CD4-positive, alpha-beta T cell treated with Interferon alpha-2 for 1 hour (primary cell): ENCODE measurements at regions not wholly inside any gene's neighbourhood (a gene's known extent, or its start where the extent isn't known, plus 50 kb on each side); places are given as distances from the start of the nearest gene placed in this dataset.
"Not testable (repeated sequence)": the region's sequence is repeated elsewhere in the genome, so short reads cannot be mapped to it uniquely, and the experiment has no call there.

Experiments
- DNase-seq, 2 donors: peaks; one replicate each; pipeline ENCODE4 v3.0.0-alpha.2; 2020 to 2022

DNA sequence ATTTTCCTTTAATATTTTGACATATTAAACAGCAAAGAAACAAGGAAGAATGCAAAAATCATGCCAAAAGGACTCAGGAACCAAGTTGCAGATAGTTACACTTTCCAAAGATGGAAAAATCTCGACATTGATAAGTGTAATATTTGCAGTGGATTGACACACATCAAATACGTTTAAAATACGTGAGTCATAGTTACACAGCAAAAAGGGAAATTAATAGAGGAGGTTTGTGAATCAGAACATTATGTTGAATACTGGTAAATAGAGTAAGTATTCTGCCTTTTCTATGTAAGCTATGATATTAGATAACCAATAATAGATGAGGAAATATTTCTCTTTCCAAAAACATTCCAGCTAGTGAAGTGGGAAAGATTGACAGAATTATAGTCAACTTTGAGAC lies 1761.3 kb upstream of the IGFBP7 start:
- no peak for DNase-seq

DNA sequence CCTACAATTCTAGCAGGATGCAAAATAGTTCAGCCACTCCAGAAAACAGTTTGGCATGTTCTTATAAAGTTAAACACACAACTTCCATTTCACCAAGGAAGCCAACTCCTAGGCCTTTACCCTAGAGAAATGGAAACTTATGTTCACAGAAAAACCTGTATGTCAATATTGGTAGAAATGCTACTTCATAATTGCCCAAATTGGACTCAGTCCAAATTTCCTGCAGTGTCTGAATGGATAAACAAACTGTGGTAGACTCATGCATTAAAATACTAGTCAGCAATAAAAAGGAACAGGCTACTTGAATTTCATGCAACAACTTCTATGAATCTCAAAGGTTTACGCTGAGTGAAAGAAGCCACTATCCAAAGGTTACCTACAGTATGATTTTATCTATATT lies 1738.8 kb upstream of the IGFBP7 start:
- DNase-seq, result no peak

DNA sequence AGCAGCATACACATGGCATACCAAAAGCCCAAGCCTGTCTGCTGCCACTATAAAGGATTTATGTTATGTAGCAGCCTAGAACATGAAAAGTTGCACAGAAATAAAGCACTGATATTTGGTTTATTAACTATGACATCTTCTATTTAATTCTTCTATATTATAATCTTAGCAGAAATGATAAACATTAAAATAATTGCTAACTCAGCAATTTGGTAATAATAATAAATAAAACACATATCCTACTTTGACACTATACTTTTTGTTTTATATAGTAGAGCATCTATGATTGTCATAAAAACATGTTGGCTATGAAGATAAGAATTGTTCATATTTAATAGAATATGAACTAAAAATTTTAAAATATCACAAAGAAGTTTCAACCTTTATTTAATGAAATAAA lies 1733.3 kb upstream of the IGFBP7 start:
- DNase-seq, result no peak

DNA sequence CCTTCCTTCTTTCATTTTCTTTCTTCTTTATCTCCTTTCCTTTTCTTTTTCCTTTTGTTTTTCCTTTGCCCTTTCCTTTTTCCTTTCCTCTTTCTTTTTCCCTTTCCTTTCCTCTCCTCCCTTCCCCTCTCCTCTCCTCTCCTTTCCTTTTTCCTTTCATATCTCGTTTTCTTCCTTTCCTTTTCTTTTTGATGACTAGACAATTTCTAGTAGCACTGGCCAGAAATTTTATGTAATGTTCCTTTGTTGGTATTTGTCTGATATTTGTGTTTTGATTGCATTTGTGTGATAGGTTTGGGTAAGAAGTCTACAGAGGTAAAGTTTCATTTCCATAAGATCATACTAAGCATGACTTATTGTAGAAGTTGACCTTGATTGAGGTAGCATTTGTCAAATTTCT lies 1722.9 kb upstream of the IGFBP7 start:
- DNase-seq, result no peak

DNA sequence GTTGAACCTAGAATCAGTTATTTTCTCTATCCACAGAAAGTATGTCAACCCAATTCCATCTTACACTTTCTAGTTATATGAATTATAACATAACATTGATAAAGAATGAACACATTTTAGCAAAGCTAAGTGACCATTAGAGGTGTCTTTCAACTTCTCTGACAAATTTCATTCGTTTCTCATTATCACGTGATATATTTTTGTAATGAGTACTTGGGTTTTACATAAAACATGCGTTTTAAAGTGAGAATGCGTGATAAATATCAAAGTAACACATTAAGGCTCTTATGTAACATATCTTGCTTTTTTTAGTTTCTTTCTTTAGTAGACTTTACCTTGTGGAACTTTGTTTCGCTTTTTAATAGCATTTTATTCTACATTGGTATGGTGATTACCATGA lies 1715.1 kb upstream of the IGFBP7 start:
- no peak for DNase-seq

DNA sequence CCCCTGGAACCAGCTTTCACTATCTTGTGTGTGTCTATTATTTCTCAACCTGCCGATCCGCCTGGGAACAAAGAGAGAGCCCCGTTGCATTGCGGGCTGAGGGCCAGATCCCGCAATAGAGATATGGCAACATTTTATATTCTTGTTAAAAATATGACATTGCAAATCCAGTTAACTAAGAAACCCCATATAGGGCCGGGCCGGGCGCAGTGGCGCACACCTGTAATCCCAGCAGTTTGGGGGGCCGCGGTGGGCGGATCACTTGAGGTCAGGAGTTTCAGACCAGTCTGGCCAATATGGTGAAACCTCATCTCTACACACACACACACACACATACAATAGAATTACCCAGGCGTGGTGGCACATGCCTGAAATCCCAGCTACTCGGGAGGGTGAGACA lies 1708.4 kb upstream of the IGFBP7 start:
- DNase-seq, result not testable (repeated sequence)

DNA sequence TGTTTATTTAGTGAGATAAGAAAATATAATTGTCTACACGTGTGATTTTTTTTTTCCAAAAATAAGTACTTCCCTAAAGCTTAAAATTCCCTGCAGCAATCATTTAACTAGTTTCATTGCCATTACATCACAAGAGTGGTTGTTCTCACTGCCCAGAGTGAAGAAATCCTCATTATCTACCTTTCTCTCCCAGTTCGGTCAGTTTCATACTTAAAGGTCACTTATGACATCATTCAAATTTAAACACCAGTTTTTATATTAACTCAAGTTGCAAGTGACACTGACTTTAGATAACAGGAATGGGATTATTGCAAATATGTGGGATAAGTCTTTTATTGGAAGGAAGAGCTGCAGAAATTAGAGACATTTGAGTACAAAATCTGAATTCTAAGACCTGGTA lies 1699.8 kb upstream of the IGFBP7 start:
- no peak for DNase-seq

DNA sequence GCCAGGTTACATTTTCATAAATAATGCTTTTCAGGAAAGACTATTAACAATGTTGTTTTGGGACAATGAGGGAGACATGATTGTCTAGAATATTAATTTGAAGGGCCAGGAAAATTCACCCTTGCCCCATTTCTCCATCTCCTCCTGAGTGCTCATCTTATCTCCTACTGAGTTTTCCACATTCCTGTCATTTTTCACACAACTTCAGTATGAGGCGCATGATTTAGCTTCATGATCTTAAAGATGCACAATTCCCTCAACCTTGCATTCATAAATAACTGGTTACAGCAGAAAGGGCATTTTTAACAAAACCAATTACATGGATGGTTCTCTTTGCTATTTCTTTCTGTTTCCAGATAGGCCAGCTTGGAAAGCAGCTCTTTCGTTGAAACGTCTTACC lies 1699.2 kb upstream of the IGFBP7 start:
- no peak for DNase-seq

DNA sequence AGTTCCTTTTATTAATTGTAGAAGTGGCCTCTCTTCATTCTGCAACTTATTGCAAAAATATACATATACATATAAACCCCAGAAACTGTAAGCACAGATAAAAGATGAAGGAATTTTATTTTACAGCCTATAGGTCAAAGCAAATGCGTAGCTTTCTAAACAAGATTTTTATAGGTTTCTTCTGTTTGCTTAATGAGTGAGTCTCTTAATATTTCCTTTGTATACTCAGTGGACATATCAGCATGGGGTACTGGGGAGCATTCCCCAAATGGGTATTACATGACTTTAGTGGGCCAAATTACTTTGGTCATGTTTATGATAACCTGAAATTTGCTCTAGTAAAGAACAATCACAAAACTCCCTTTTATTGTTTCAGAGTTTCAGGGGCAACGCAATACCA lies 1698.6 kb upstream of the IGFBP7 start:
- no peak for DNase-seq

DNA sequence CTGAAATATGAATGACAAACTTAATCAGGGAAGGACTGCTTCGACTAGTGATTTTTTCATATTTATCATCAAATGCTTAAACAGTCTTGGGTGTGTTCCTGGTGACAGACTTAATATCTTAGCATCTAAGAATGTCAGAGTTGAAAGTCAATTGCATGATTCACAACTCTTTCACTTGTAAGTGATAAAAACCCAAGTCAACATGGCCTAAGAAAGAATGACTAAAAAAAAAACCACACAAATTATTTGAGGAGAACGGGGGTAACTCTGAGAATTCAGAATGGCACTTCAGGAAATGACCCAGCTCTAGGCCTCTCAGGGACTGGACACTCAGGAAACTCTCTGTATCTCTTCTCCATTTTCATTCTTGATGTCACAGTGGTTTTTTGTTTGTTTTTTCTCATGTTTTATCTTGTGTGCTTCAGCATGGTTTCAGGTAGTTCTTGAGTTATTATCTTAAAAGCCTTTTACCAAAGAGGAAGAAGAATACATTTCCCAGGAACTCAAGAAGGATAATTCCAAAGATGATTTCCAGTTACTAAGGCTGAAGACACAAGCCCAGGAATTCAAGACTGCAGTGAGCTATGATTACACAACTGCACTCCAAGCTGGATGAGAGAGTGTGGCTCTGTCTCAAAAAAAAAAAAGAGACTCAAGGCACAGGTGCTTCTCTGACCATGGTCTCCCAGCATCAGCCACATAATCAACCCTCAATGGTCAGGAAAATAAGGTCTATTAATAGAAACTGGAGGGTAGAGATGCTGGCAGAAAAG lies 1697.8 kb upstream of the IGFBP7 start:
- DNase-seq, result no peak

DNA sequence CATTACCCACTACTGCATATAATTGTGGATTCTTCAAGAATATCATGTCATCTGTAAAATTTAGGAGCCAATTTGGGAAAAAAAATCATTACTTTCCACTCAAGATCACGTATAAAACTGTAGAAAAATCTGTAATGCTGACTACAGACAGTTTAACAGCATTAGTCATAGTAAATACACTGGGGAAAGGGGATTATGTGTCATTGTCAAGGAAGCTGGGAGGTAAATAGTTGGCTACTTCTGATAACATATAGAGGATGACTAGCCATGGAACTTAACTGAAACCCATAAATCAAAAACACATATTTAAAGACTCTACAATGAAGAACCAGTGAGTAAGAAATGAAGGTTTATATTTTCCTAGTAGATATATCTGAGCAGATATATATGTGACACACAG lies 1666.4 kb upstream of the IGFBP7 start:
- no peak for DNase-seq

DNA sequence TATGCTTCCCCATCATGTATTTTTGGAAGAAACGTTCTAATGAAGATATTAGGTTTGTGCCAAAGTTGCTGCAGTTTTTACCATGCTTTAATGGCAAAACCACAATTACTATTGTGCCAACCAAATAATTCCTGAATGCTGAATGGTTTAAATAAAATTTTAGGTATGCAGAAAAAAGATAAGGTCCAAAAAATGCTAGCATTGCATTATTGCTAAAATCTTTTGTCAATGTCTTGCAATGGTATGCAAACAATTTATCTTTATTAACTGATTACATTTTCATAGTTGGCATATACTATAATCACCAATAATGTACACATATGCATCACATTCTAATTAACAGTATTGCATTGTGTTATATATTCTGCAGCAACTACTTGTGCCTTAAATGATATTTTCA lies 1657.4 kb upstream of the IGFBP7 start:
- no peak for DNase-seq

DNA sequence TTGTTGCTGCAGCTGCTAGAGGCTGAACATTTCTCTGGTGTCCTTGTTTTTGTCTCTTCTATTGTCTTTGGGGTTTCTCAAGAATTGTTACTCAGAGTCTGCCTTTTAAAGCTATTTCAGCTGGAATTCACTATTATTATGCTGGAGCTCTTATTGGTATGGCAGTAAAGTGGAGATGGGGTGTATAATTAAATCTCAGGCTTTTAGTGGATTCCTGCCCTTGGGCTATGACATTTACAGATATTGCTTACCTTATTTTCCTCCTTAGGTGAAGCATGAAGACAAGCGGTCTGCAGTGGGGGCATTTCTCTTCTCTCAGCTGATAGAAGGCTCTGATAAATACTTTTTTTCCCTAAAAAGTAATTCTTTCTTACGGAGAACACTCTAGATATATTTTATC lies 1656.6 kb upstream of the IGFBP7 start:
- DNase-seq, result no peak

DNA sequence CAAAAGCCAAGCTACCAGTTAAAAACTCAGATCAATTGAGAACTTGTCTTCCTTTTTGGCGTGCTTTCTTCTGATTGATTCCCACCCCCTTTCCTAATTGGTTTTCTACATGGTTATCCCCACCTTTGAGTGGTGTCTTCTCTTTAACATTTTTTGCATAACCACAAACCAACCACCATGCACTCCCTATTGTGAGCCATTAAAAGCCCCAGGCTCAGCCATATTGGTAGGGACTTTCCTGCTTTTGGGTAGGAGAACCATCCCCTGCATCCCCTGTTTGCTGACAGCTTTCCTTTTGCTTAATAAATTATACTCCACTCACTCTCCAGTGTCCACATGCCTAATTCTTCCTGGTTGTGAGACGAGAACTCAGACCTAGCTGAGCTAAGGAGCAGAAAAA lies 1651.4 kb upstream of the IGFBP7 start:
- DNase-seq, result no peak

DNA sequence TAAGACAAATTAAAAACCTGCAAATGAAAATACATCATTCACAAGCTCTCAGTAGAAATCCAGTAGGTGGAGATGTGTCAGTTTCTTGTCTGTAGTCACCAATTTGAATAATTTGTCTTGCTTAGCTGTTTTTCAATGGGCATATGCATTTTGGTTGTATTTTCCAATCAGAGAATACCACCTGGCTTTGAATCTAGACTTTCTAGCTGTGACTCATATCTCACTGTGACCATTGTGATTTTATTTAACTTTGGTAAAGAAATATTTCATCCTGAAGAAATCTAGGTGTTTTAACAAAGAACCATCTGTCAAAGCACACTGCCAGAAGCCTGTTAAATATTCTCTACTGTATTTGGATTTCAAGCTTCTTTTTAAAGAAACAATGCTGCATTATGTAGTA lies 1650.6 kb upstream of the IGFBP7 start:
- DNase-seq, result no peak

DNA sequence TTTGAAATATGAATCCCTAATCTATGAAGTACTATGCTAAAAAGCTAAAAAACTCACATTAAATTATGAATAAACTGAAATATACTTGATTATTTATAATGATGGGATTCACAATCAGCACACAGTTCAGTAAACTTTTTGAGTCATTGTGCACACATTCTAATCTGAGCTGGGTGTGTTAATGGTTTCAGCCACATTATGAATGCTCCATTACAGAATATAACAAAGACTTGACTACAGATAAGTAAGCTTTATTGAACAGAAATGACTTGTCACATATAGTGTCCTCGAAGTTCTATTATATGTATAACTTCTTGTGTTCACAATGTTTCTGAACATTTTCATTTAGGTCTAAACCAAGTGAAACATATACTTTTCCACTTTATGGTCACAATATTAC lies 1649.9 kb upstream of the IGFBP7 start:
- DNase-seq, result no peak

DNA sequence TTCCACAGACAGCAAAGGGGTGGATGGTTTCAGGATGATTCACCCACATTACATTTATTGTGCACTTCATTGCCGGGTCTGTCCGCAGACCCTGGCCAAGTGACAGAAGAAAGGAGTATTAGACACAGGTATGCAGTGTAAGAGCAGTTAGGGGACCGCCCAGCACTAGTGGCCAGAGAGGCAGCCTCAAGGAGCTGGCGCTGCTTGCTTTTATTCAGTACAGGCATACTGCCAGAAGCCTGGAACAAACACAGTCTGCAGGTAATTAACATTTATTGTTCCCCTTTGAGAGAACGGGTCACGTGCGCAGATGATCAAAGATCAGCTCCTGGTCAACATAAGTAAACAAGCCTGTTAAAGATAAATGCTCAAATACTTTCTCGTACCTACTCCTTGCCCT lies 1639.0 kb upstream of the IGFBP7 start:
- no peak for DNase-seq

DNA sequence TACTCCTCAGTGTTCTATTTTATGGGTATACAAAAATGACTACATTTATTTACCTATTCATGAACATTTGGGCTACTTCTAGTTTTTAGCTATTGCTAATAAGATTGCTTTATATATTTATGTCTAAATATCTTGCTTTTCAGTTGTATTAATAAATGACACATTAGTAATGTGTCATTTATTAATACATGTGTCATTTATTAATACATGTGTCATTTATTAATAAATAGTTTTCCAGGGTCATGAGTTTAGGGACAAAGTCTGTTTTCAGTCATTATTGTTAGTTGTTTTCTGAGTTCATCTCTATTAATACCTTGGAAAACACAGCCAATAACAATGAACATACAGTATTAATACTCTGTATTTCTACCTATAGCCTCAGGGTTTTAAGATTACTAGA lies 1630.7 kb upstream of the IGFBP7 start:
- no peak for DNase-seq

DNA sequence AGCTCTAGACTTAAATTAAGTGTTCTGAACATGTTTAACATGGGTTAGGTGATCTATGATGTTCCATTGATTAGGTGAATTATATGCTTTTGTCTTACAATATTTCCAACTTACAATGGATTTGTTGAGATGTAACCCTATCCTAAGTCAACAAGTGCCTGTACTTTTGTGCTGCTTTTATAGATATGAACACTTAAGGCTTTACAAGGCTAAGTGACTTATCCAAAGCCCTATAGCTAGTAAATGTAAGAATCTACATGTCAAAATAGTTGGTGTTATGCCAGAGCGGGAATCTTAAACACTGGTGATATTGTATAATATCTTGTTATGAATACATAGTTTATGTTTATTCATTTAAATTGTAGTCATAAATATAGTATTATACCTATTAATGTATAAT lies 1629.1 kb upstream of the IGFBP7 start:
- DNase-seq, result no peak

DNA sequence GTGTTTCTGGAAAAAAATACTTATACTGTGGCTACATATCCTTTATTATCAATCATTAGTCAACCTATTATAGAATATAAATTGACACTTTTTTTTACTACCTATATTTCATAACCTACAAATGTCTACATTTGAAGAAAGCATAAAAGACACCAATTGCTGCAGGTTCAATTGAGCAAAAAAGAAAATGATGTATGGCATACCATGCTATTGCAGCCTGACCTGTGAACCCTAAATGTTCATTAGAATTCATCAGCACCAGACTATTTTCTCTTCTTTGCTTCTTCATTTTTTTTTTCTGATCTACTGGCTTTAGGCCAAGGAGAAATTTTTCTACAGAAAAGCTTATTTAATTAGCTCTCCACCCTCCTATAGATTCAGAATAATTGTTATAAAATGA lies 1628.2 kb upstream of the IGFBP7 start:
- DNase-seq, result no peak

DNA sequence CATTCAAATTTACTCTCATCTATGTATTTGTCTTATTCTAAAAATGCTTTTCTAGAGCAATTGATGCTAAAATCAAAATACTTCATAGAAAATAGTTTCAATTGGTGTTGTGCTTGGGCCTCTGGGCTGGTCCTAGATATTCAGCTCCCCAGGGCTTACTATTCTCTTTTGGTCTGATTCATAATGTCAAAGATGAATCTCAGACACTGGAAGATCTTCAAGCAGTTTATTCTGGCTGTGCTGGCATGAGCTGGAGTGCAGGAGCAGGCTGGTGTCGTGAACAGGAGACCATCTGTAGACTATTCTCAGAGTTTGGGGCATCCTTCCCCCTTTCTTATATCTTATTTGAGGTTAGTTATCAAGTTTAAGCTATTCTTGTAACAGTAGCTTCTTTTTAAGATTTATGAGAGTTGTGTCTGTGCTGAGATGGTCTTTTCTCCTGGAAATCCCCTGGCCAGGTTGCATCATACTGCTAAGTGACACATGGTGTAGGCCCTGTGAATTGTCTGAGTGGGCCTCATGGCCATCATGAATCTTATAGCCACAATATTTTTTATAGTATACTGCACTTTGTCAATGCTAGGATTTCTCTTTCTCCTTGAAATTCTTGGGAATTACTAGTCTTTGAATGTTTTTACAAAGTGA lies 1624.0 kb upstream of the IGFBP7 start:
- DNase-seq, result no peak

DNA sequence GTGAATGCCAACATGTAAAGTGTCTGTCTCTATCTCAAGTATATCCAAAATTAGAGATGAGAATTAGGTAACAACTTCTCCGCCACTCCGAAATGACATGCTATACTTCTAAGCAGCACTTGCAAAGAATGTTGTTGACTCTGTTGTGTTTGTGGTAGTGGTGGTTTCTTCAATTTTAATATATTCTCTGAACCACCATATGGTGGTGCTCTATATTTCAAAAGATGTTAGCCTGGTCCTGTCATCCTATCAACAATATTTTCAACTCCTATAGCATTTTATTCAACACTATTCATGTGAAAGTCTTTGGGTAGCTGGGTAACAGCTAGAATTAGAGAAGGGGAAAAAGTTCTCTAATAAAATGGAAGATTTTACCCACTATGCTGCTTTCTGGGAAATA lies 1622.8 kb upstream of the IGFBP7 start:
- no peak for DNase-seq

DNA sequence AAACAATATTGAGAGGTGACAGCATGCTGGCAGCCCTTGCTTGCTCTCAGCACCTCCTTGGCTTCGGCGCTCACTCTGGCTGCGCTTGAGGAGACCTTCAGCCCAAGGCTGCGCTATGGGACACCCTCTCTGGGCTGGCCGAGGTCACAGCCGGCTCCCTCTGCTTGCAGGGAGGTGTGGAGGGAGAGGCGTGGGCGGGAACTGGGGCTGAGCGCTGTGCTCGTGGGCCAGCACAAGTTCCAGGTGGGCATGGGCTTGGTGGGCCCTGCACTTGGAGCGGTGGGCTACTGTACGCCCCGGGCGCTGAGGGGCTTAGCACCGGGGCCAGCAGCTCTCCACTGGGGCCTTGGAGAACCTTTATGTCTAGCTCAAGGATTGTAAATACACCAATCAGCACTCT lies 1613.8 kb upstream of the IGFBP7 start:
- no peak for DNase-seq

DNA sequence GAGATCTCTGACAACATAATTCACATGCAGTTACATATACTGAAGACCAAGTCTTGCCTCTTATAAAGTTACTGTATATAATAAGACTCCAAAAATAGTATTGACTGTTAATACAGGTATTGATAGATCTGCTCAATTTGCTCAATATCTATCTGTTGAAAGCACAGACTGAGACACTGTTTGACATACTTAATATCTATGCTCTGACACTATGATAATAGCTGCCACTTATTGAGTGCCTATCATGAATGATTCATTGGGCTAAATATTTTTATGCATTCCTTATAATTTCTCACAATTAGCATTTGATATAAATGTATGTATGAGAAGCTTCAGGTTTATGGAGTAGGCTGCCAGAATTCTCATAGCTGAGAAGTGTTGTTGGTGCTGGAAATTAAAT lies 1600.9 kb upstream of the IGFBP7 start:
- DNase-seq, result no peak

DNA sequence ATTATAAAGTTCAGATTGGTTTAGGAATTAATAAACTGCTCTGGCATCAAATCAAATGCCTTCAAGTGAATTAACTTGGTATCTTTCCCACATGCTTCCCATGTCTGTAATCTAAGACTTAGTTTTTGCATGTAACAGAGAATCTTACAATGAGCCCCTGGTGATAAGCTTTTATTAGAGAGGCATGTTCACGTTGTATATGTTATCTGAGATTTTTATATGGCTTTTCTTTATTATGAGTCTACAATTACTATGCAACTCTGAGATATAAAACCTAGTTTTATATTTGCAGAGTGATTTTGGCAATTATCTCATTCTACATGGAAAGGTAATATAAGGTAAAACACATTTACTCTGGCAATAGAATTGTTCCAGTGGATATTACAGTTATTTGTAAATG lies 1578.4 kb upstream of the IGFBP7 start:
- no peak for DNase-seq
